Stomach (tissue), 8 donors: ENCODE measurements at regions not wholly inside any gene's neighbourhood (a gene's known extent, or its start where the extent isn't known, plus 50 kb on each side); places are given as distances from the start of the nearest gene placed in this dataset.

Experiments used
- DNase-seq, 2 donors: peaks; one replicate each; pipeline versions ENCODE4 v3.0.0 to v3.0.0-alpha.2; 2013 to 2019
- H3K27ac ChIP-seq, 5 donors: fragments of 200-600 bp in 4 of 5; sonication (generic) in 4 of 5; one replicate each; pipeline ENCODE4 v1.5.1; 2013 to 2019; ENCODE audit warnings: mild to moderate bottlenecking in 1 of 5, moderate library complexity in 1 of 5
- H3K27me3 ChIP-seq, 3 donors: fragments of 200-600 bp; sonication (generic); one replicate each; pipeline ENCODE4 v1.5.1; 2017 to 2019; ENCODE audit warnings: mixed run types in 1 of 3
- H3K36me3 ChIP-seq, 4 donors: fragments of 200-600 bp; sonication (generic); 1 replicate in 3 of 4; 2 replicates in 1 of 4; pipeline ENCODE4 v1.5.1; 2016 to 2019
- H3K4me1 ChIP-seq, 4 donors: fragments of 200-600 bp; sonication (generic); one replicate each; pipeline ENCODE4 v1.5.1; 2016 to 2019
- H3K4me3 ChIP-seq, 4 donors: fragments of 200-600 bp; sonication (generic) in 3 of 4; one replicate each; pipeline ENCODE4 v1.5.1; 2016 to 2019; ENCODE audit warnings: mild to moderate bottlenecking in 1 of 4
- H3K9me3 ChIP-seq, 4 donors: fragments of 200-600 bp; sonication (generic); one replicate each; pipeline ENCODE4 v1.5.1; 2016 to 2019
- EP300 ChIP-seq: sonication (generic); formaldehyde crosslinking; IDR thresholded peaks from one replicate; pipeline ENCODE4 v1.6.1; 2017; ENCODE audit warnings: antibody characterized with exemption
- POLR2A ChIP-seq, 4 donors: fragments of 450-650 bp; IDR thresholded peaks; one replicate each; pipeline ENCODE4 v1.6.1; 2016; ENCODE audit warnings: antibody characterized with exemption in 4 of 4, control low read depth in 2 of 4, mild to moderate bottlenecking in 1 of 4, moderate library complexity in 1 of 4
- POLR2AphosphoS5 ChIP-seq, 3 donors: sonication (generic); formaldehyde crosslinking; IDR thresholded peaks; one replicate each; pipeline ENCODE4 v1.6.1; 2016; ENCODE audit warnings: antibody characterized with exemption in 3 of 3
- WGBS, 5 donors: extraction: QIAGEN DNeasy Blood & Tissue Kit in 3 of 5; methylation state at CpG; one replicate each; pipeline versions ENCODE4 v1.1.5 to v1.1.7; 2013 to 2018; 5-methylcytosine and 5-hydroxymethylcytosine counted together
- intact Hi-C: fragments of 100-400 bp; cut with DNase I; formaldehyde crosslinking; loops from one replicate; pipeline ENCODE4 v1.15.1; 2023; ENCODE audit warnings: low total_unique reads
- TF ChIP-seq, protein P1 (sequence below), 7 experiments: fragments of 450-650 bp in 4 of 7; fragments of 200-600 bp in 3 of 7; sonication (generic) in 3 of 7; IDR thresholded peaks; one replicate each; pipeline ENCODE4 v1.5.1; 2016 to 2019; ENCODE audit warnings: antibody characterized with exemption in 7 of 7, control low read depth in 2 of 7, mild to moderate bottlenecking in 1 of 7
- donor health status: healthy with polysubstance abuse.
- donor health status: Bipolar disorder and iron deficiency.
- donor health status: healthy.

DNA sequence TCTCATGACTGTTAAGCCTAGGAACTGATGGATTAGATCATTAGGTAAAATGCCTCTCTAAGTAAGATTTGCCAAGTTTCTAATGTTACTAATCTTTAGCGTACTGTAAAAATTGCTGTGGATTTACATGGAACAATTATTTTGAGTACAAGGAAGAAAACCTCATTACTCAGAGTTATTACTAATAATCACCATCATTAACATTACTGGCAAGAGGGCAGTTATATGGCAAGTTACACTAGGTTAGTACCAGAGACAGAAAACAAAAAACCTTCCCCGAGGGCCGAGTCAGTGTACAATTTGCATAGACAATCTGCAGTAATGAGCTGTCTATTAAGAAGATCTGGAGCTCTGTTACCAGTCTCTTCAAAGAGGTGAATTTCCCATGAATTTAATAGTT, 775.6 kb downstream of the GATA3 start:
- Histone ChIP-seq H3K36me3 (no peaks in the 10 kb centered on the region), H3K27me3 (no peaks in the 10 kb centered on the region), H3K27ac (no peak overlapping the region), H3K9me3 (no peaks in the 10 kb centered on the region), H3K4me3 (no peak overlapping the region), H3K4me1 (no peaks in the 10 kb centered on the region)
- 74 to 91% (median 87%) methylated on average over 3 of the region's 3 CpGs for WGBS, 5 donors
- no peak for DNase-seq
- intact Hi-C loops: no loop called here
- TF ChIP-seq POLR2A (IDR thresholded peaks at IDR 0.05): no peak
- no peak for TF ChIP-seq POLR2AphosphoS5 (IDR thresholded peaks at IDR 0.05)
- TF ChIP-seq, protein P1, sequence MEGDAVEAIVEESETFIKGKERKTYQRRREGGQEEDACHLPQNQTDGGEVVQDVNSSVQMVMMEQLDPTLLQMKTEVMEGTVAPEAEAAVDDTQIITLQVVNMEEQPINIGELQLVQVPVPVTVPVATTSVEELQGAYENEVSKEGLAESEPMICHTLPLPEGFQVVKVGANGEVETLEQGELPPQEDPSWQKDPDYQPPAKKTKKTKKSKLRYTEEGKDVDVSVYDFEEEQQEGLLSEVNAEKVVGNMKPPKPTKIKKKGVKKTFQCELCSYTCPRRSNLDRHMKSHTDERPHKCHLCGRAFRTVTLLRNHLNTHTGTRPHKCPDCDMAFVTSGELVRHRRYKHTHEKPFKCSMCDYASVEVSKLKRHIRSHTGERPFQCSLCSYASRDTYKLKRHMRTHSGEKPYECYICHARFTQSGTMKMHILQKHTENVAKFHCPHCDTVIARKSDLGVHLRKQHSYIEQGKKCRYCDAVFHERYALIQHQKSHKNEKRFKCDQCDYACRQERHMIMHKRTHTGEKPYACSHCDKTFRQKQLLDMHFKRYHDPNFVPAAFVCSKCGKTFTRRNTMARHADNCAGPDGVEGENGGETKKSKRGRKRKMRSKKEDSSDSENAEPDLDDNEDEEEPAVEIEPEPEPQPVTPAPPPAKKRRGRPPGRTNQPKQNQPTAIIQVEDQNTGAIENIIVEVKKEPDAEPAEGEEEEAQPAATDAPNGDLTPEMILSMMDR (IDR thresholded peaks at IDR 0.05): no peak
- TF ChIP-seq EP300: no peak

DNA sequence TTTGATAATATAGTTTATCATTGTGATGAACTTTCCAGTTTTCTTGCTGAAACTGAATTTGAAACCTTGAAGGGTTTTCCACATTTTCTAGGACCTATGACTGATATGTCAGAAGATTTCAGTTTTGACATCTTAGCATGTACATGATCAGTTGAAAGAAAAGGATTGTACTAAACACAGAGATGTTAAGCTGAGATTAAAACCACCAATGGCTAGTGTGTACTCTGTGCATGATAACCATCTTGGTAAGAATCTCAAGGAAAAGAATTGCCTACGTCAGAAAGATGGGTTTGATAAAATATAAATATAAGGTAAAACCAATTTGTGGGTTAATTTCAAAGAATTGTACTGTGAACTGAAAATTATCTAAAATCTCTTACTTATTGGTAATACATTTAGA, 776.4 kb downstream of the GATA3 start:
- Histone ChIP-seq H3K36me3 (no peaks in the 10 kb centered on the region), H3K4me3 (no peak overlapping the region), H3K9me3 (no peaks in the 10 kb centered on the region), H3K4me1 (no peaks in the 10 kb centered on the region), H3K27me3 (no peaks in the 10 kb centered on the region), H3K27ac (no peak overlapping the region)
- TF ChIP-seq POLR2AphosphoS5 (IDR thresholded peaks at IDR 0.05): no peak
- no peak for TF ChIP-seq POLR2A (IDR thresholded peaks at IDR 0.05)
- TF ChIP-seq EP300: no peak
- TF ChIP-seq, protein P1 (IDR thresholded peaks at IDR 0.05): no peak
- 48 to 57% (median 53%) methylated on average over 1 of the region's 1 CpG for WGBS, 5 donors
- no peak for DNase-seq
- intact Hi-C loops: no loop called here

DNA sequence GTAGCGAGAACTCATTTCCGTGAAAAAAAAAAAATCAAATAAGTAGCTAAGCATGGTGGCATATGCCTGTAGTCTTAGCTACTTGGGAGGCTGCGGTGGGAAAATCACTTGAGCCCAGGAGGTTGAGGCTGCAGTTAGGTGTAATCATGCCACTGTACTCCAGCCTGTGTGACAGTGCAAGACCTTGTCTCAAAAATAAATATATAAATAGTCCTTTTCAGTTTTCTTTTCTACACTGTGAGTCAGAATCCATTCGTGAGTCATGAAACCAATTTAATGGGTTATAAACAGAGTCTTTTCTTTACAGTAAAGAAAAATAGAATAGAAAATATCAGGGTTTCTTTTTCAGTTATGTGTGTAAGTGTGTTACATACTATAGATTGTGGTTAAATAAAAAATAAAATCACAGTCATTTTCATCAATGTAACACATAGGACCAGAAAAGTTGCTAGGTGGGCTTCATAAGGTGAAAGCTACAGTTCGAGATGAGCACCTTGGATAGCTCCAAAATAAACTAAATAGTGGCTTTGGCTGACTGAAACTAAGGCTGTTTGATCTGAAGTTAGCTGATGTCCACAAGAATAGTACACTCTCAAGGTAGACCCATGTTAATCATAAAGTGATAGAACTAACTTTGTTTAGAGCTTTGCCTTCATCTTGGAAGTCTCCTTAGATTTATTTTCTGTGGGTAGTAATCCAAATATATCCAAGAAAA, 781.1 kb downstream of the GATA3 start:
- H3K4me1 ChIP-seq: no peaks in the 10 kb centered on the region
- H3K27me3 ChIP-seq: no peaks in the 10 kb centered on the region
- DNase-seq: no peak
- H3K27ac ChIP-seq: no peak overlapping the region
- H3K4me3 ChIP-seq: no peak overlapping the region
- no peaks in the 10 kb centered on the region for H3K36me3 ChIP-seq
- TF ChIP-seq POLR2AphosphoS5 (IDR thresholded peaks at IDR 0.05) (no peak), POLR2A (IDR thresholded peaks at IDR 0.05) (no peak), EP300 (no peak)
- TF ChIP-seq, protein P1 (IDR thresholded peaks at IDR 0.05): no peak
- intact Hi-C loops: no loop called here
- WGBS, 5 donors: 67 to 81% (median 75%) methylated on average over 5 of the region's 5 CpGs
- H3K9me3 ChIP-seq: no peaks in the 10 kb centered on the region

DNA sequence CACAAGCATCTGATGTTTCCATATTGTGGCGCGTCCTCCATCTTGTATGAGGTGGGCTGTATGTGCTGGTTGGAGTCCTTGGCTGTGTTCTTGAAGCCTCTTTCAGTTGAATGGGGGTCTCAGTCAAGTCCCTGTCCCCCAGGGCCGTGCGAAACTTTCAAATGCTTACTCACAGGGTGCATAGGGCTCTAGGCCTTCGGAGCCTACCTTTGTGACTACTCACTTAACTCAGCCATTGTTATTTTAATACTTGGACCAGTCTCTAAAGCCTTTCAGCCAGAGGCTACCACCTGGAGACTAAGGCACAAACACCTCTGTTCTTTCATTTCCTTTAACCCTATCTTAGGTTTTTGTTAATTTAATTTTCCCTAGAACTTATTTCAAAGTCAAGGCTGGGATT, 785.9 kb downstream of the GATA3 start:
- Histone ChIP-seq H3K27me3 (no peaks in the 10 kb centered on the region), H3K4me3 (no peak overlapping the region), H3K27ac (no peak overlapping the region), H3K9me3 (peaks cover 0 to 7% (median 0%) of the 10 kb centered on the region in 4 donors), H3K4me1 (no peaks in the 10 kb centered on the region), H3K36me3 (no peaks in the 10 kb centered on the region)
- intact Hi-C loops: no loop called here
- DNase-seq: no peak
- 72 to 80% (median 77%) methylated on average over 5 of the region's 5 CpGs for WGBS, 5 donors
- no peak for TF ChIP-seq POLR2A (IDR thresholded peaks at IDR 0.05)
- TF ChIP-seq, protein P1 (IDR thresholded peaks at IDR 0.05): no peak
- TF ChIP-seq EP300: no peak
- no peak for TF ChIP-seq POLR2AphosphoS5 (IDR thresholded peaks at IDR 0.05)
